ENCODE measurements at regions not wholly inside any gene's neighbourhood (a gene's known extent, or its start where the extent isn't known, plus 50 kb on each side); places are given as distances from the start of the nearest gene placed in this dataset.

DNA sequence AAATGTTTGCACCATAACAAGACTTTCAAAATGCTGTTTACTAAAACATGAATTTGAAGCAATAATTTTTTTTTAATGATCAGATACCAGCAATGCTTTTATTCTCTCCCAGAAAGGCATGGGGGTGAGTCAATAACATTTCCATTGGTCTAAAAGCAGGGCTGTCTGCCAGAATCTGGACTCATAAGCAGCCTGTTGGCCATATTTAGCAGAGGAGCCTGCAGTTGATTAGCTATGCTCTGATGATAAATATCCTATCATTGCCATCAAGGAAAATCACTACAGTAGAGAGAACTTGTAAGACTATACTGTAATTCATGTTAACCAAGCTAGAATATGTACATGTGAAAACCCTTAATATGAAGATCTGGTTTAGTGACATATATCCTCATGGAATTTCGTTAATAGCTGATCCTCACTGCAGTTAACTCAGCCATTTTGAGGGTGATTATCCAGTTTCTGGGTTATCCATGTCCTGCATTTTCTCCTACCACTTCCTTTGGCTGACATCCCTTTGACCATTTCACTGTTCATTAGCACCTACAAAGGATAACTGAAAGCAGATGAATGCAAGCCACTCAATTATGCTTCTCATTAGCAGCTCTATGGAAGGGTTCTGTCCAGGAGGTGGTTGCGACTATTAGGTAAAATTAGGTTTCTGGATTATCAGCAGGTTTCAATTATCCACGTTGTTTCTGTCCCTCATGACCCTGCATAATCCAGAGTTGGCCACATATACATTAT lies 72.9 kb upstream of the DIAPH2 start:
- no peak for DNase-seq
- Histone ChIP-seq H3K4me1 (no peaks in the 10 kb centered on the region), H3K4me3 (no peak overlapping the region), H3K9me3 (no peaks in the 10 kb centered on the region), H3K27ac (no peak overlapping the region), H3K36me3 (no peaks in the 10 kb centered on the region), H3K27me3 (no peaks in the 10 kb centered on the region)
- TF ChIP-seq, protein P1, sequence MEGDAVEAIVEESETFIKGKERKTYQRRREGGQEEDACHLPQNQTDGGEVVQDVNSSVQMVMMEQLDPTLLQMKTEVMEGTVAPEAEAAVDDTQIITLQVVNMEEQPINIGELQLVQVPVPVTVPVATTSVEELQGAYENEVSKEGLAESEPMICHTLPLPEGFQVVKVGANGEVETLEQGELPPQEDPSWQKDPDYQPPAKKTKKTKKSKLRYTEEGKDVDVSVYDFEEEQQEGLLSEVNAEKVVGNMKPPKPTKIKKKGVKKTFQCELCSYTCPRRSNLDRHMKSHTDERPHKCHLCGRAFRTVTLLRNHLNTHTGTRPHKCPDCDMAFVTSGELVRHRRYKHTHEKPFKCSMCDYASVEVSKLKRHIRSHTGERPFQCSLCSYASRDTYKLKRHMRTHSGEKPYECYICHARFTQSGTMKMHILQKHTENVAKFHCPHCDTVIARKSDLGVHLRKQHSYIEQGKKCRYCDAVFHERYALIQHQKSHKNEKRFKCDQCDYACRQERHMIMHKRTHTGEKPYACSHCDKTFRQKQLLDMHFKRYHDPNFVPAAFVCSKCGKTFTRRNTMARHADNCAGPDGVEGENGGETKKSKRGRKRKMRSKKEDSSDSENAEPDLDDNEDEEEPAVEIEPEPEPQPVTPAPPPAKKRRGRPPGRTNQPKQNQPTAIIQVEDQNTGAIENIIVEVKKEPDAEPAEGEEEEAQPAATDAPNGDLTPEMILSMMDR (IDR thresholded peaks at IDR 0.05) = no peak
- intact Hi-C loops (cut with DNase I; ENCODE audit: low total_unique reads) = no loop called here

- intact Hi-C loops (cut with DNase I; ENCODE audit: low total_unique reads) = no loop called here
- Histone ChIP-seq H3K36me3 (no peaks in the 10 kb centered on the region), H3K27me3 (no peaks in the 10 kb centered on the region), H3K4me3 (no peak overlapping the region), H3K9me3 (no peaks in the 10 kb centered on the region), H3K4me1 (no peaks in the 10 kb centered on the region), H3K27ac (no peak overlapping the region)
- TF ChIP-seq, protein P1 (IDR thresholded peaks at IDR 0.05) = no peak
- DNase-seq = no peak
Measured at GRCh38 chrX:96615448-96615847, 69.2 kb upstream of the DIAPH2 start.

DNA sequence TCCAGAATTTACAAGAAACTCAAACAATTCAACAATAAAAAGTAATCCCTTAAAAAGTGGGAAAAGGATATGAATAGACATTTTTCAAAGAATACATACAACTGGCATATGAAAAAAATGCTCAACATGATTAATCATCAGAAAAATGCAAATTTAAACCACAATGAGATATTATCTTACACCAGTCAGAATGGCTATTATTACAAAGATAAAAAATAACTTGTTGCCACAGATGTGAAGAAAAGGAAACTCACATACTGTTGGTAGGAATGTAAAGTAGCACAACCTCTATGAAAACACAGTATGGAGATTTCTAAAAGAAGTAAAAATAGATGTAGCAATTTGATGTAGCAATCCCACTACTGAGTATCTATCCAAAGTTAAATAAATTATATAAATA lies 65.1 kb upstream of the DIAPH2 start:
- Histone ChIP-seq H3K27ac (no peak overlapping the region), H3K36me3 (no peaks in the 10 kb centered on the region), H3K9me3 (no peaks in the 10 kb centered on the region), H3K27me3 (no peaks in the 10 kb centered on the region), H3K4me3 (no peak overlapping the region), H3K4me1 (no peaks in the 10 kb centered on the region)
- intact Hi-C loops (cut with DNase I; ENCODE audit: low total_unique reads) = no loop called here
- no peak for DNase-seq
- TF ChIP-seq, protein P1 (IDR thresholded peaks at IDR 0.05) = no peak

DNA sequence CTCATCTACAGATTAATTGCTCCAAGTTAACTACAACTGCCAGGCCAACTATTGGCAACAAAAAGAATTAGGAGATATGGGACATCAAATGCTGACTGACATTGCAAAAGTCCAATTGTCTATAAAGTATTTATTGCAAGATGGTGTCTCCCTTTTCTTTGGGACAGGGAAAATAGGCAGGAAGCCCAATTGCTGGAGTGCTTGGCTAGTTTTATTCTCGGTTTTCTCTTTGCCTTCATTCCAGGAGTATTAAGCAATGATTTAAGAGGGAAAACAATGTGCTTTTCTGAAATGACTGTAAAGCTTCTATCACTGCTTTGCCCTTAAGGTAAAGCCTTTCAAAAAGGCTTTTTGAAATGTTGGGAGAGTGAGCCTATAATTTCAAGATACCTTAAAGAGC lies 62.8 kb upstream of the DIAPH2 start:
- Histone ChIP-seq H3K27ac (no peak overlapping the region), H3K4me1 (no peaks in the 10 kb centered on the region), H3K36me3 (no peaks in the 10 kb centered on the region), H3K4me3 (no peak overlapping the region), H3K9me3 (no peaks in the 10 kb centered on the region), H3K27me3 (no peaks in the 10 kb centered on the region)
- TF ChIP-seq, protein P1 (IDR thresholded peaks at IDR 0.05) = no peak
- intact Hi-C loops (cut with DNase I; ENCODE audit: low total_unique reads) = no loop called here
- no peak for DNase-seq

Data from tibial artery (tissue), 4 donors.